Mesendoderm (in vitro differentiated cells): ENCODE measurements at regions not wholly inside any gene's neighbourhood (a gene's known extent, or its start where the extent isn't known, plus 50 kb on each side); places are given as distances from the start of the nearest gene placed in this dataset.

ENCODE experiments used
- small RNA-seq: library from polyadenylated mRNA; stranded (forward); fragments of <200 nt; extraction: miRNeasy Mini kit (QIAGEN cat#:217004); gene quantifications from one replicate; pipeline ENCODE3, GENCODE V24; 2013; ENCODE audit not compliant: insufficient read depth

Small RNA genes in the stretch of these regions (small RNA-seq; reads per million reads assigned to genes)
- gene MIR187, result 819 reads per million, percentile 98 among the genes with 10 or more reads in this experiment
